Suprapubic skin (tissue), 3 donors: ENCODE measurements at regions not wholly inside any gene's neighbourhood (a gene's known extent, or its start where the extent isn't known, plus 50 kb on each side); places are given as distances from the start of the nearest gene placed in this dataset.

Source experiments
- EP300 ChIP-seq: sonication (generic); formaldehyde crosslinking; IDR thresholded peaks from one replicate; pipeline ENCODE4 v1.6.1; 2017; ENCODE audit warnings: antibody characterized with exemption
- TF ChIP-seq, protein P1 (sequence below), 2 donors: fragments of 200-600 bp in 1 of 2; fragments of 450-650 bp in 1 of 2; sonication (generic) in 1 of 2; IDR thresholded peaks; one replicate each; pipeline ENCODE4 v1.5.1; 2016 to 2019; ENCODE audit warnings: antibody characterized with exemption in 2 of 2, mild to moderate bottlenecking in 1 of 2, moderate library complexity in 1 of 2

GRCh38 chr3:70780790-70781189, 468.4 kb upstream of the MDFIC2 start:
- TF ChIP-seq, protein P1, sequence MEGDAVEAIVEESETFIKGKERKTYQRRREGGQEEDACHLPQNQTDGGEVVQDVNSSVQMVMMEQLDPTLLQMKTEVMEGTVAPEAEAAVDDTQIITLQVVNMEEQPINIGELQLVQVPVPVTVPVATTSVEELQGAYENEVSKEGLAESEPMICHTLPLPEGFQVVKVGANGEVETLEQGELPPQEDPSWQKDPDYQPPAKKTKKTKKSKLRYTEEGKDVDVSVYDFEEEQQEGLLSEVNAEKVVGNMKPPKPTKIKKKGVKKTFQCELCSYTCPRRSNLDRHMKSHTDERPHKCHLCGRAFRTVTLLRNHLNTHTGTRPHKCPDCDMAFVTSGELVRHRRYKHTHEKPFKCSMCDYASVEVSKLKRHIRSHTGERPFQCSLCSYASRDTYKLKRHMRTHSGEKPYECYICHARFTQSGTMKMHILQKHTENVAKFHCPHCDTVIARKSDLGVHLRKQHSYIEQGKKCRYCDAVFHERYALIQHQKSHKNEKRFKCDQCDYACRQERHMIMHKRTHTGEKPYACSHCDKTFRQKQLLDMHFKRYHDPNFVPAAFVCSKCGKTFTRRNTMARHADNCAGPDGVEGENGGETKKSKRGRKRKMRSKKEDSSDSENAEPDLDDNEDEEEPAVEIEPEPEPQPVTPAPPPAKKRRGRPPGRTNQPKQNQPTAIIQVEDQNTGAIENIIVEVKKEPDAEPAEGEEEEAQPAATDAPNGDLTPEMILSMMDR (IDR thresholded peaks at IDR 0.05): no peak
- no peak for TF ChIP-seq EP300
